DND-41 (cell line): ENCODE measurements at regions not wholly inside any gene's neighbourhood (a gene's known extent, or its start where the extent isn't known, plus 50 kb on each side); places are given as distances from the start of the nearest gene placed in this dataset.

Experiments
- EZH2 ChIP-seq: IDR thresholded peaks from 3 replicates; pipeline ENCODE4 v1.6.1; 2012; ENCODE audit warnings: borderline replicate concordance, low read depth, mild to moderate bottlenecking, moderate library complexity, low read length, inconsistent platforms; ENCODE audit not compliant: severe bottlenecking
- TF ChIP-seq, protein P1 (sequence below): IDR thresholded peaks from 2 replicates; pipeline ENCODE4 v1.5.1; 2012; ENCODE audit warnings: borderline replicate concordance, low read length, moderate library complexity, mild to moderate bottlenecking; ENCODE audit not compliant: poor library complexity, severe bottlenecking; ENCODE audit errors: extremely low read depth

DNA sequence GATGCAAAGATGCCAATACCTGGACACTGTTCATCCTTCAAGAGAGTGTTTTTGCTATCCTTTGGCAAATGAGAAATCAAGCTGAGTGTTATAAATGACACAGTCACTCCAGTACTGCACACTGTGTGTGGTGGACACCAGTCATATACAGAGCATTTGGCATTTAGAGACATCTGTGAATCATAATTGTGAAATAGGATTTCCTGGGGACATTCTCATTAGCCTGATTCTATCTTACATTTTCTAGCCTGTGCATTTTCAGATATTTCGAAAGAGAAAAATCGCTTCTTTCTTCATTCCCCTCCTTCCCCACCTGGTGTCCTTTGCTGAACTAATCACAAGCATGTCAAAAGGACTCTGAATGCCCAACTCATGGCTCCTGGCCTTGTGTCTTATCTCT, 781.0 kb upstream of the ARGLU1 start:
- TF ChIP-seq, protein P1, sequence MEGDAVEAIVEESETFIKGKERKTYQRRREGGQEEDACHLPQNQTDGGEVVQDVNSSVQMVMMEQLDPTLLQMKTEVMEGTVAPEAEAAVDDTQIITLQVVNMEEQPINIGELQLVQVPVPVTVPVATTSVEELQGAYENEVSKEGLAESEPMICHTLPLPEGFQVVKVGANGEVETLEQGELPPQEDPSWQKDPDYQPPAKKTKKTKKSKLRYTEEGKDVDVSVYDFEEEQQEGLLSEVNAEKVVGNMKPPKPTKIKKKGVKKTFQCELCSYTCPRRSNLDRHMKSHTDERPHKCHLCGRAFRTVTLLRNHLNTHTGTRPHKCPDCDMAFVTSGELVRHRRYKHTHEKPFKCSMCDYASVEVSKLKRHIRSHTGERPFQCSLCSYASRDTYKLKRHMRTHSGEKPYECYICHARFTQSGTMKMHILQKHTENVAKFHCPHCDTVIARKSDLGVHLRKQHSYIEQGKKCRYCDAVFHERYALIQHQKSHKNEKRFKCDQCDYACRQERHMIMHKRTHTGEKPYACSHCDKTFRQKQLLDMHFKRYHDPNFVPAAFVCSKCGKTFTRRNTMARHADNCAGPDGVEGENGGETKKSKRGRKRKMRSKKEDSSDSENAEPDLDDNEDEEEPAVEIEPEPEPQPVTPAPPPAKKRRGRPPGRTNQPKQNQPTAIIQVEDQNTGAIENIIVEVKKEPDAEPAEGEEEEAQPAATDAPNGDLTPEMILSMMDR = no peak
- TF ChIP-seq EZH2 = no peak
